GM19099 (cell line): ENCODE measurements at regions not wholly inside any gene's neighbourhood (a gene's known extent, or its start where the extent isn't known, plus 50 kb on each side); places are given as distances from the start of the nearest gene placed in this dataset.

Experiments used
- POLR2A ChIP-seq: IDR thresholded peaks from 3 replicates; pipeline ENCODE4 v1.6.1; 2011; ENCODE audit warnings: low read depth; ENCODE audit not compliant: insufficient read length; ENCODE audit errors: extremely low read depth

DNA sequence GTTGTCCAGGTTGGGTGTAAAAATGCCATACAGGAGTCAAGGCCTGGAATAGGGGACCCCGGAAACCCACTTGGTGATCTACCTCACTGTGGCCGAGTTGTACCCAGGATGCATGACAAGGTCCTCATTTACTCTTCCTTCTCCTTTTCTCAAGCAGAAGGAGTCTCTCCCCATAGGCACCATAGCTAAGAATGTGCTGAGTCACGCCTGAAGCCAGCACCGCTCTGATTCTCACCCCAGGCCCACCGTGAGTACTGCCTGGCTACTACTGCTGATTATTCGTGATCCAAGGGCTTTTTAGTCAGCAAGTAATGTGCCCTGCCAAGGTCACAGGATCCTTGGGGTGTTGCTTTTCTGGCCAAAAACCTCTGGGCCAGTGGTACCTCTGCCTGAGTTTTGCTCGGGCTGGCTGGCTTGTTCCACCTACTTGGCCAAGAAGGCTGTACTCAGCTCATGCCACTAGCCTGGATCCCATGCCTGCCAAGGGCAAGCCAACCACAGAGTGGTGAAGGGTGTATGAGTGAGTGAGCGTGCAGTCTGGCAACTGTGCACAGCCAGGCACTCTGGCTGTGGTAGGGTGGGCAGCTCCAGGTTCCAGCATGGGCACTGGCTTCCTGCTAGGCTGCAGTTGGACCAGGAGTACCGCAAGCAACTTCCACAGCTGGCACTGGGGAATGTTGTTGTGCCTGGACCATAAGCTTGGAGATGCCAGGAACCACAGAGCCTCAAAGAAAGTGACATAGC lies 650.1 kb upstream of the VRK2 start:
- TF ChIP-seq POLR2A = no peak

DNA sequence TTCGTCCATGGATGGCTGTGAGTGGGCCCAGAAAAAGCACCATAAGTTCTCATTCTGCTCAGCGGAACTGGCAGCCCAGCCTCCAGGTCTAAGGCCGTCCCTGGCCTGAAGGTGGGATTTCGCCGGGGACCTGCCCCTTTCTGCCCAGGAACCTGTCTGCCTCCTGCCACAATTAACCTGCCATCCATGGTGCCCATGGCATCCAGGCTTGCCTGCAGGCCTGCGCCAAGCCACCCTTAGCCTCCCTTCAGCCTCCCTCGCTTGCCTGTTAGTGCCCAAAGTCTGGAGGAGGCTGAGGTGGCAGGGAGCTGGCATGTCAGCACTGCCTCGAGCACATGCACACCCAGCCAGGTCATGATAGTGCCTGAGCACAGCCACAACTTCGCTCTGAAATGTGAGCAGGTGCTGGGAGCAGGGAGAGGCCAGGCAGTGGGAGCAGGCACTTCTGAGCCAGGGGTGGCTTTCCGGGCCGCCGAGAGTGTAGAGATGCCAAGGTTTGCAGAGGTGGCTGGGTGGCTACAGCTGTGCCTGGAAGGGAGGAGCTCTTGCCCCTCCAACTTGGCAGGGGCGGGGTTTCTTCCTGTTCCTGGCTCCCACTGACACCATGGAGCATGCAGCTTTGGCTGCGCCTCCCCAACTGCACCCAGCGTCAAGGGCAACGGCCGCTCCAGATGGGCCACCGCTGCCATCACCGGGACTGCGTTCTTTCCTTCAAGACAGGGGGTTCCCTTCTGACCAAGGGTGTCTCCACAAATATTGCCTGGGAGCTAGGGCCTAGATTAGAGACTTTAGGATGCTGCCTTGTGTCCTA lies 648.9 kb upstream of the VRK2 start:
- TF ChIP-seq POLR2A = no peak

DNA sequence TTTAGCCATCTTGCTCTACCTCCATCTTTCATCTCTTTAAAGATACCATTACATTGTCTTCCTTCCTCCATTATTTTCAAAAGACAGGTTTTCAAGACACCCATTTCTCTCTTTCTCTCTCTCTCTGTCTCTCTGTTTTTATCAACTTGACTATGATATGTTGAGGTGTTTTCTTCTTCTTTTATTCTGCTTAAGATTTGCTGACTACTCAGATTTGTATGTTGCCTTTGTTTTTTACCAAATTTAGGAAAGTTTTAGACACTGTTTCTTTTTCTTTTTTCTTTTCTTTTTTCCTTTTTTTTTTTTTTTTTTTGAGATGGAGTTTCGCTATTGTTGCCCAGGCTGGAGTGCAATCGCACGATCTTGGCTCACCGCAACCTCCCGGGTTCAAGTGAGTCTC lies 647.5 kb upstream of the VRK2 start:
- no peak for TF ChIP-seq POLR2A

DNA sequence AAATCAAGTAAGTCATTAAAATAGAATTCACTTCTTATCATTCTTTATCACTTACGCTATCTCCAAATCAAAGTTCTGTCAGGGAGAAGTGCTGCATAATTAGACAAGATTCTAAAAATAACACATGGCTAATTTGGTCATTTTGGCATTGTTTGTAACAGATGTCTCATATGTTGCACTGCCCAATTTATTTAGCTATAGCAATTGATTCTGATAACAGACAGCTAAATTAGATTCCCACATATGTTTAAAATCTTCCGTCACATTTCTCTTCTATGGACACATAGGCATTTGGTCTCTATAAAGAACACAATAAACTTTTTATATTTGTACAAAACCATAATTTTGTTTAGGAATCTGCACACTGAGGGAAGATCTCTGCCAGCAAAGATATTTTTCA lies 644.5 kb upstream of the VRK2 start:
- no peak for TF ChIP-seq POLR2A

DNA sequence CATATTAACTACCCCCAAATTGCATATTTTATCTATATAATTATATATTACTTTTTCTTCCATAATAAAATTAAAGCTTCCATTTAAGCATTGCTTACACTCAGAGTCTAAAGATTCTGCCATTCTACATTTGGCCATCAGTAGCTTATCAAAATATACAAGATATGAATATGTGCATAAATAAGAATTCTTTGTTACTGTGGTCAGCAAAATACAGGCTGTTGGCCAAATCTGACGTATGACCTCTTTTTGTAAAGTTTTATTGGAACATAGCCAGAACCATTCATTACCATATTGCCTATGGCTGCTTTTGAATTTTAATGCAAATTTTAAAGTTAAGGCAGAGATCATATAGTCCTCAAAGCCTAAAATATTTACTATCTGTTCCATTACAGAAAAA lies 643.9 kb upstream of the VRK2 start:
- TF ChIP-seq POLR2A = no peak

DNA sequence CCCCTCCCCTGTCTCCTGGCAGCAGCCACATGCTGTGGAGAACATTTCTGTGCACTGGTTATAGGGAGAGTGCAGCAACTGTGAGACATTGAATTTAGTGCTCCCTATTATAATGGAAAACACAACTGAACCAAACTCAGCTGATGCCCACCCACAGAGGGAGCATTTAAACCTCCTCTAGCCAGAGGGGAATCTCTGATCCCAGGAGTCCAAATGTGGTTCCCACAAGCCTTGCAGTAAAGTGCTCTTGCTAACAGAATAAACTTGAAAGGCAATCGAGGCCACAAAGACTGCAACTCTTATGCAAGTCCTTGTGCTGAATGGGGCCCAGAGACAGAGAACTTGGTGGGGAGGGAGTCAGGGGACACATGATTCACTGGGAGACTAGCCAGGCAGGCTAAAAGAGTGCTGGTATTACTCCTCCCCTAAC lies 638.8 kb upstream of the VRK2 start:
- no peak for TF ChIP-seq POLR2A

DNA sequence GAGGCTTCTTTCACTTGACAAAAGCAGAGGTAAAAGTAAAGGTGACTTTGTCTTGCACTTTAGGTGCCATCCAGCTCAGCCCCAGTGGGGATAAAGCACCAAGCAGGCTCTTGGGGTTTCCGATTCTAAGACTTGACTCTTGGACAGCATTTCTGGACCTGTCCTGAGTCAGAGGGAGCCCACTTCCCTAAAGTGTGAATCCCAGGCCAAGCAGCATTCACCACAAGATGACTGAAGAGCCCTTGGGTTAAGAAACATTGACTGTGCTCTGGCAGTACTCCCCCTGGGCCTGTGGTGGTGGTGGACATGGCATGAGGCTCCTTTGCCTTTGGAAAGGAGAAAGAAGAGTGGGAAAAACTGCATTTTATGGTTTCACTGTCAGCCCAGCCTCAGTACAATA lies 638.0 kb upstream of the VRK2 start:
- TF ChIP-seq POLR2A = no peak

DNA sequence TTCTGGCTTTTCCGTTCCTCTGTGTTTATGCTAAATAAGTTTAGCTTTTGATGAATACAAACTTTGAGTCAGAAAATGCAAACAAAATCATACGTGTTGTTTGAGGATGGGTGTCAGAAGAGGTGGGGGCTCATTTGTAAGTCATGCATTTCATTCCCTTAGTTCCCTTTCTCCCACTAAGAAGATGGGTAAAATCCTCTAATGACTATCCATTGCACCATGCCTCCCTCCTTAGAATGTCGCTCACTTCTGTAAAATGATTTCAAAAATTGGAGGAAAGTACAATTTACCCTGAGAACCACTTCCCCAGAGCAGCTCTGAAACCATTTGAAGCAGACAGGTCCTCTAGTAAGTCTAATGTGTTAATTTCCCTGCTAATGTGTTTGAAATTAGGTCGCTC lies 629.6 kb upstream of the VRK2 start:
- no peak for TF ChIP-seq POLR2A

DNA sequence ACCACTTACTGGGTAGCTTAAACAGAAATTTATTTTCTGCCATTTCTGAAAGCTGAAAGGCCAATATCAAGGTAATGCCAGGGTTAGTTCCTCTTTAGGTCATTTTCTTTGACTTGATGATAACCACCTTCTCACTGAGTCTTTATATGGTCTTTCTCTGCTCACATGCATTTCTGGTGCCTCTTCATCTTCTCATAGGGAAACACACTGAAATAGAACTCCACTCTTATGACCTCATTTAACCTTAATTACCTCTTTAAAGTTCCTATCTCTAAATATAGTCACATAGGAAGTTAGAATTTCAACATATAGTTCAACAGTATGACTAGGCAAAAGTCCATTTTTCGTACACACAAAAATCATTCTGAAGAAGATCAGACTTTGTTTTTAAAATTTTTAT lies 616.8 kb upstream of the VRK2 start:
- no peak for TF ChIP-seq POLR2A

DNA sequence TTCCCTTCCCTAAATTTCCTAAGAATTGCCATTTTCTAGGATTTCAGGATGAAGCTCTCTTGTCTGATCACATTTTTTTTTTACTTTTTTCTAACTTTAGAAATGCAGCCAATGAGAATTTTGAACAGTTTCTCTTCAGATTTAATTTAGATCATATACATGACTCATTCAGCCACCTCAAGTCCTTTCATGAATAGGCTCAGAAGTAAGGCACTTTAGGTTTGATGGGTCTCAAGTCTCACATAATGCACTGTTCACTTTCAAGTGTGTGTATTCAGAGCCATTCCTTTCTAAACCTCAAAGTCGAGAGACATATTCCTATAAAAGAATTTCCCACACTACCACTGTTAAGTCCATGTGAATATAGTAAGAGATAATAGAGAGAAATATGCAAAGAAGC lies 614.1 kb upstream of the VRK2 start:
- no peak for TF ChIP-seq POLR2A

DNA sequence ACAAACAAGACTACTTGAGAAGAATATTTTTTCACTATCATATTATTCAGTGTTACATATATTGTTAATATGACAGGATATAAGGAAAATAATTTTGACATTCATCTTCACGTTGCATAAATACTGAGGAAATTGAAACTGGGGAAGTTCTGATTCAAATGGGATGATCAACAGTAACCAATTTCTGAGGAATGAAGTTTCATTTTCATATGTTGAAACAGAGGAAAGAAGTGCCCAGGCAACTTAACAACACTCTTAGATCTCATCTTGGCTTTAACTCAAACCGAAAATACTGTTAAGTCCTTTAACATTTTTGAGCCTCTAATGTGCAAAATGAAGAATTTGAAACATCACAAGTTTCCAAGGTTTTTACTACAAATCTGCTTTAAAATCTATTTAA lies 612.2 kb upstream of the VRK2 start:
- no peak for TF ChIP-seq POLR2A

DNA sequence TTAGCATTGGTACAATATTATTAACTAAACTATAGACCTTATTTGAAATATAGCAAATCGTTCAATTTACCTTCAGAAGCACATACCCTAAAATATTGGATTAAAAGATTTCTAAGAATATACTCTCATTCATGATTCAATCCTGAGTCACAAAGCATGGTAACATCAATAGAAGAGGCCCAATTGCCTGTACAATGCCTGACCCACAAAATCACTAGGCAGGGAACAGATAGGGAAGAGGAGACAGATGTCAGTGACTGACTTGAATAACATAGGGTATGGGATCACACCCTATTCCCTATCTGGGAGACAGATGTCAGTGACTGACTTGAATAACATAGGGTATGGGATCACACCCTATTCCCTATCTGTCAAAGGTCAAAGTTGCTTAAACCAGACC lies 611.6 kb upstream of the VRK2 start:
- no peak for TF ChIP-seq POLR2A

DNA sequence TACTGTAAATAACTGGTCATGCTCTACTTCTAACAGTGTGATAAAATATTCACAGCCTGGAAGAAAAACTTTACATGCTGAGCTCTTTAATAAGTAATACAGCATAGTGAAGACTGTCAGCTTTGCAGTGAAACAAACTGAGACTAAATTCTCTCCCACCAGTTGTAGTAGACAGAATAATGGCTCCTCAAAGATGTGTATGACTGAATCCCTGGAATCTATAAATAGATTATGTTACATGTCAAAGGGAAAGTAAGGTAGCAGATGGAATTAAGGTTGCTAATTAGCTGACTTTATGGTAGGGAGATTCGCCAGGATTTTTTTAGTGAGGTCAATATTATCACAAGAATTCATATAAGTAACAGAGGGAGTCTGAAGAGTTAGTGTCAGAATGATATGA lies 609.5 kb upstream of the VRK2 start:
- no peak for TF ChIP-seq POLR2A

DNA sequence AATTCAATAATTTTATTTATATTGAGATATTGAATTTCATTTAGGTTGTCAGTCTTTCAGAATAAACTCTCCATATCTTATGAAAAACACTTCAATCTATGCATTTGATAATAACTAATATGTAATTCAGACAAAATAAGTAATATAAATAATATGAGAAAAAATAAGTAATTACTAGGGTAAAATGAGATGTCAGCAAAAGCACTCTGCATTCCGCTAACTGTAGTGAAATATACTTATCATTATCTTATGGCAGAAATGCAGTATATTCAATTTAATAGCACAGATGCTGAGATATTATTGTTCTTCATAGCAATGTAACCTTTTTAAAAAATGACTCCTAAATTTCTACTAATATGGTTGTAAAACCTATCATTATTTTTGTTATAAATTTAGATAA lies 606.2 kb upstream of the VRK2 start:
- no peak for TF ChIP-seq POLR2A

DNA sequence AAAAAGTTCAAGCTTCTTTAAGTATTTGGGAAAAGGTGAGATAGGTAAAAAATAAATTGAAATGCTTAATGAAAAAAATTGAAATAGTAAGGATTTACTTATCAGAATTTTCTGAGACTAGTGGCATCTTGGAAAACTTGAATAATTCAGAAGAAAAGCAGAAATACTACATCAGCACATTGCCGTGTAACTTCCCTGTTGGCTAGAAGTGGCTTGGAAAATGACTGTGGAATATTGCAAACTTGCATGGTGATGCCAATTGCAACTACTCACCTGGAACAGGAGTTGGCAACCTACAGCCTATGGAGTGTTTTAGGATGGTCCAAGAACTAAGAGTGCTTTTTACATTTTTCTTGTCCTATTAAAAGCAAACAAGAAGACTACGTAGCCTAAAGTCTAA lies 603.5 kb upstream of the VRK2 start:
- TF ChIP-seq POLR2A = no peak

DNA sequence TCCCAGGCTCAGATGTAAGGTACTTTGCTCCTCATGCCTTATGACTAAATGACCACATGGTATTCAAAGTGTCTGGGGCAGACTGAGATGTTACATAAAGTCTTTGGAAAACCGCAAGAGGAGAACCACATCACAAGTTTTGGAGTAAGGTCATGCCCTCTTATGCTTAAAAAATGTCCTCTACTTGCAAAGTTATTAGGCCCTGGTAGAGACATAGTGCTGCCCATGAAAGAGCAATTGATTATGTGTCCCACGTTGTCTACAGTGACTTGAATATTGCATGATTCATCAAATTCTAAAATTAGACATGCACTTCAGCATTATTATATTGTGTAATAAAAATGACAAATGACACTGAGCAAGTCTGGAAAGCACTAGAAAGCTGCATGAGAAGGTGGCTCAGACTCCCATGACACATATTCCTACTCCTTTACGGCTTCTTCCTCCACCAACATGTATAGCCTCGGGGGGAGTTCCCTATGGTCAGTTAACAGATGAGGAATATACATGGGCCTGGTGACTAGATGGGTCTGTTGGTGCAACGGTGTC lies 602.6 kb upstream of the VRK2 start:
- no peak for TF ChIP-seq POLR2A
